Tibial artery (tissue), 4 donors: ENCODE measurements at regions not wholly inside any gene's neighbourhood (a gene's known extent, or its start where the extent isn't known, plus 50 kb on each side); places are given as distances from the start of the nearest gene placed in this dataset.

ENCODE experiments used
- DNase-seq, 2 donors: peaks; one replicate each; pipeline ENCODE4 v3.0.0-alpha.2; 2019
- H3K27ac ChIP-seq, 2 donors: fragments of 200-600 bp; sonication (generic) in 1 of 2; 1 replicate in 1 of 2; 2 replicates in 1 of 2; pipeline ENCODE4 v1.5.1; 2018 to 2019; ENCODE audit warnings: mild to moderate bottlenecking in 1 of 2
- H3K27me3 ChIP-seq, 2 donors: fragments of 200-600 bp; sonication (generic) in 1 of 2; one replicate each; pipeline versions ENCODE4 v1.5.1 to v1.6.0; 2016 to 2019
- H3K36me3 ChIP-seq, 3 donors: fragments of 200-600 bp; sonication (generic) in 2 of 3; one replicate each; pipeline ENCODE4 v1.5.1; 2016 to 2019; ENCODE audit warnings: mild to moderate bottlenecking in 2 of 3
- H3K4me1 ChIP-seq, 4 donors: fragments of 200-600 bp; sonication (generic) in 2 of 4; 1 replicate in 3 of 4; 2 replicates in 1 of 4; pipeline ENCODE4 v1.5.1; 2016 to 2019
- H3K4me3 ChIP-seq, 2 donors: fragments of 200-600 bp; sonication (generic) in 1 of 2; 1 replicate in 1 of 2; 2 replicates in 1 of 2; pipeline ENCODE4 v1.5.1; 2018 to 2019; ENCODE audit warnings: mild to moderate bottlenecking in 2 of 2
- H3K9me3 ChIP-seq, 3 donors: fragments of 200-600 bp; sonication (generic) in 1 of 3; one replicate each; pipeline ENCODE4 v1.5.1; 2016 to 2019
- CTCF ChIP-seq, 2 experiments: fragments of 200-600 bp in 1 of 2; fragments of 450-650 bp in 1 of 2; IDR thresholded peaks; one replicate each; pipeline ENCODE4 v1.5.1; 2017 to 2019; ENCODE audit warnings: antibody characterized with exemption in 2 of 2, mild to moderate bottlenecking in 1 of 2, moderate library complexity in 1 of 2
- intact Hi-C: fragments of 100-400 bp; cut with DNase I; formaldehyde crosslinking; loops from one replicate; pipeline ENCODE4 v1.15.0; 2023; ENCODE audit warnings: low total_unique reads

- DNase-seq: no peak
- H3K27me3 ChIP-seq: no peaks in the 10 kb centered on the region
- H3K4me1 ChIP-seq: no peaks in the 10 kb centered on the region
- H3K36me3 ChIP-seq: no peaks in the 10 kb centered on the region
- no peak for TF ChIP-seq CTCF (IDR thresholded peaks at IDR 0.05)
- intact Hi-C loops: no loop called here
- no peak overlapping the region for H3K27ac ChIP-seq
- H3K4me3 ChIP-seq: no peak overlapping the region
- no peaks in the 10 kb centered on the region for H3K9me3 ChIP-seq
Observed at GRCh38 chr1:218536296-218536986, 191.3 kb downstream of the TGFB2 start.

DNA sequence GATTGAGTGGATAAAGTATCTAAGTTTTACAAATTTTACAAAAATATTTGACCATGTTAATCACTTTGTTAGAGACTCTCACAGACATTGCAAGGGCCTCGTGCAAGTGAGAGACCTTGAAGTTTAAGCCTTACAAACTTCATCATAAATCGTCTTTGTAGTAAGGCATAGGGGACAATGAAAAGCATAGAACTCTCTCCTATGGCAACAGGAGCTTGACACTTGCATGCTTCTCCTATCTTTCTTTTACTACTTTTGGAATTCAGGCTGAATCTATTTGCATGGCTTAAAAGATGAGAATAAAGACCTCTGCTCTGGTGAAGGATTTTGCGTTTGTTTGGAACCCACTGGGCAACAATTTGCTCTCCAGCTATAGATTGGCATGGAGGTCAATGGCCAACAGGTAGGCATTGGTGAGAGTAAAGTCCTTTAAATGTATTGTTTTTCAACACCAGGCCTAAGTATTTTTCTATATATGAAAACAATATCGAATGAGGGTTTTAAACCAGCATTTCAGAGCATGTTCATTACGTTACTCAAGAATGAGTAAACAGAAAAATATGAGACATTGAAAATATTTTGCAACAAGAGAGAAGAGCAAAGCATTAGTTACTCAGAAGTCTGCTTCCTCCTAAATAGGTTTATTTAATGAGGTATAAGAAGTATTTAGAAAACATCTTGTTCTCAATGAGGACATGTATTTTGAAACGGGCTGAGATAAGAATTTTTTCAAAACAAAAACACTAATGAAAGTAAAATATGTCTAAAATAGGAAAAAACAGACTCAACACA is 192.2 kb downstream of the TGFB2 start:
- no peaks in the 10 kb centered on the region for H3K27me3 ChIP-seq
- no peak overlapping the region for H3K27ac ChIP-seq
- no peak overlapping the region for H3K4me3 ChIP-seq
- TF ChIP-seq CTCF (IDR thresholded peaks at IDR 0.05): no peak
- no peaks in the 10 kb centered on the region for H3K4me1 ChIP-seq
- no peaks in the 10 kb centered on the region for H3K9me3 ChIP-seq
- DNase-seq: no peak
- intact Hi-C loops: no loop called here
- no peaks in the 10 kb centered on the region for H3K36me3 ChIP-seq

GRCh38 chr1:218538341-218538740 is 193.2 kb downstream of the TGFB2 start:
- no peak overlapping the region for H3K27ac ChIP-seq
- H3K27me3 ChIP-seq: no peaks in the 10 kb centered on the region
- intact Hi-C loops: no loop called here
- DNase-seq: no peak
- H3K9me3 ChIP-seq: no peaks in the 10 kb centered on the region
- H3K4me1 ChIP-seq: no peaks in the 10 kb centered on the region
- no peaks in the 10 kb centered on the region for H3K36me3 ChIP-seq
- H3K4me3 ChIP-seq: no peak overlapping the region
- no peak for TF ChIP-seq CTCF (IDR thresholded peaks at IDR 0.05)

- Histone ChIP-seq H3K36me3 (no peaks in the 10 kb centered on the region), H3K27ac (no peak overlapping the region), H3K9me3 (no peaks in the 10 kb centered on the region), H3K4me3 (no peak overlapping the region), H3K4me1 (no peaks in the 10 kb centered on the region), H3K27me3 (no peaks in the 10 kb centered on the region)
- TF ChIP-seq CTCF (IDR thresholded peaks at IDR 0.05): no peak
- no peak for DNase-seq
- intact Hi-C loops: no loop called here
Observed at GRCh38 chr1:218546314-218546713, 201.2 kb downstream of the TGFB2 start.

DNA sequence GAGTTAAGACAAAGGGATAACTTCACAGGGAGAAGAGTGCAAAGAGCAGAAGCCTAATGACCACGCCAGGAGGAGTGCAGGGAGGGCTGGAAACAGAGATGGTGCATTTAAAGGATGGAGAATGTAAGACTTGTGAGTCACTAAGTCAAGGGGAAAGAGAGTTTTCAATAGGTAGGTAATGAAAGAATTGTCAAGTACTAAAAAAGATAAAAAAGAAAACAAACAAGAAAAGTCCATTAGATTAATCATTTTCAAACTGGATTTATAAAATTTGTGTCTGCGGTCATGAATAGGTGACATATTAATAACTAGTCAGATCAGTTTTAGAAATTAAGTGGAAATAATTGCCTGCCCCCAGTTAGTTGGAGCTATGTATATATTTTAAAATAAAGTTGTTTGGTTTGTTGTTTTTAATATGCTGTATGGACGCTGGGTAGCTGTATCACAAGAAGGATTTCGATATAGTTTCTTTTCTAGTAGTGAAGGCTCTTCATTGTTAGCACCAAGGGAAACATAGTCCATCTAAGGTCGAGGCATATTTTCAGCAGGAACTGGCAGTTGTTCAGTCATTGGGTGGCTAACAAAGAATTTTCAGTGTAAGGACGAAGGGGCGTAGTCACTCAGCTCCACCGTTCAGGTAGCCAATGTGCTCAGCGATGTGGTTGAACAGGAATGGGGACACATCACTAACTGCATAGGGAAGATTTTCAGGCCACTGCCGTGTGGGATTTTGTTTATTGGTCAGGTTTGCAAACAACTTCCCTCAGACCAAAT is 203.0 kb downstream of the TGFB2 start:
- Histone ChIP-seq H3K27me3 (no peaks in the 10 kb centered on the region), H3K4me1 (no peaks in the 10 kb centered on the region), H3K27ac (no peak overlapping the region), H3K4me3 (no peak overlapping the region), H3K9me3 (no peaks in the 10 kb centered on the region), H3K36me3 (no peaks in the 10 kb centered on the region)
- TF ChIP-seq CTCF (IDR thresholded peaks at IDR 0.05): no peak
- intact Hi-C loops: no loop called here
- DNase-seq: no peak
